Prostate gland (tissue), 2 donors: ENCODE measurements at regions not wholly inside any gene's neighbourhood (a gene's known extent, or its start where the extent isn't known, plus 50 kb on each side); places are given as distances from the start of the nearest gene placed in this dataset.

Experiments
- DNase-seq: peaks from one replicate; pipeline ENCODE4 v3.0.0-alpha.2; 2019; ENCODE audit warnings: low spot score
- H3K27ac ChIP-seq, 2 donors: fragments of 200-600 bp; sonication (generic); 2 replicates each; pipeline ENCODE4 v1.5.1; 2017 to 2019
- H3K27me3 ChIP-seq: fragments of 200-600 bp; sonication (generic); replicated peaks from 2 replicates; pipeline ENCODE4 v1.5.1; 2019; ENCODE audit not compliant: insufficient read depth
- H3K36me3 ChIP-seq, 2 donors: fragments of 200-600 bp; sonication (generic); 1 replicate in 1 of 2; 2 replicates in 1 of 2; pipeline versions ENCODE4 v1.5.1 to v1.8.1; 2017 to 2019
- H3K4me1 ChIP-seq: fragments of 200-600 bp; sonication (generic); replicated peaks from 2 replicates; pipeline ENCODE4 v1.5.1; 2019
- H3K4me3 ChIP-seq, 2 donors: fragments of 200-600 bp; sonication (generic); 2 replicates each; pipeline ENCODE4 v1.5.1; 2017 to 2019
- H3K9me3 ChIP-seq: fragments of 200-600 bp; sonication (generic); 2 replicates; pipeline ENCODE4 v1.5.1; 2017
- CTCF ChIP-seq, 4 experiments: fragments of 200-600 bp in 2 of 4; fragments of 450-650 bp in 2 of 4; sonication (generic) in 2 of 4; IDR thresholded peaks; 1 replicate in 3 of 4; 2 replicates in 1 of 4; pipeline ENCODE4 v1.5.1; 2016 to 2019; ENCODE audit warnings: antibody characterized with exemption in 4 of 4, mild to moderate bottlenecking in 2 of 4, moderate library complexity in 2 of 4
- POLR2A ChIP-seq: fragments of 450-650 bp; IDR thresholded peaks from one replicate; pipeline ENCODE4 v1.6.1; 2016; ENCODE audit warnings: antibody characterized with exemption, mild to moderate bottlenecking
- POLR2AphosphoS5 ChIP-seq: sonication (generic); formaldehyde crosslinking; IDR thresholded peaks from one replicate; pipeline ENCODE4 v1.6.1; 2017; ENCODE audit warnings: antibody characterized with exemption
- WGBS: methylation state at CpG from one replicate; pipeline ENCODE4 v1.1.5; 2018; 5-methylcytosine and 5-hydroxymethylcytosine counted together
- intact Hi-C: fragments of 100-400 bp; cut with DNase I; formaldehyde crosslinking; loops from one replicate; pipeline ENCODE4 v1.14.2; 2022

- TF ChIP-seq CTCF (IDR thresholded peaks at IDR 0.05) = no peak
- no peak for TF ChIP-seq POLR2A
- no peak for TF ChIP-seq POLR2AphosphoS5
- 40% methylated on average over 4 of the region's 4 CpGs for WGBS
- Histone ChIP-seq H3K36me3 (no peaks in the 10 kb centered on the region), H3K4me3 (no peak overlapping the region), H3K4me1 (no peaks in the 10 kb centered on the region), H3K27me3 (no peaks in the 10 kb centered on the region), H3K27ac (no peak overlapping the region), H3K9me3 (no peaks in the 10 kb centered on the region)
- no peak for DNase-seq
- intact Hi-C loops = no loop called here
Measured at GRCh38 chr18:73901566-73901965, 246.1 kb downstream of the FBXO15 start.

- Histone ChIP-seq H3K4me3 (no peak overlapping the region), H3K4me1 (no peaks in the 10 kb centered on the region), H3K9me3 (no peaks in the 10 kb centered on the region), H3K27ac (no peak overlapping the region), H3K27me3 (no peaks in the 10 kb centered on the region), H3K36me3 (no peaks in the 10 kb centered on the region)
- intact Hi-C loops = no loop called here
- 56% methylated on average over 9 of the region's 9 CpGs for WGBS
- DNase-seq = no peak
- TF ChIP-seq POLR2A = no peak
- no peak for TF ChIP-seq CTCF (IDR thresholded peaks at IDR 0.05)
Measured at GRCh38 chr18:73901151-73901550, 246.5 kb downstream of the FBXO15 start.

GRCh38 chr18:73900106-73900835 lies 247.4 kb downstream of the FBXO15 start:
- no peak overlapping the region for H3K27ac ChIP-seq
- no peak overlapping the region for H3K4me3 ChIP-seq
- no peaks in the 10 kb centered on the region for H3K4me1 ChIP-seq
- no peaks in the 10 kb centered on the region for H3K36me3 ChIP-seq
- no peak for DNase-seq
- 68% methylated on average over 7 of the region's 7 CpGs for WGBS
- no peaks in the 10 kb centered on the region for H3K9me3 ChIP-seq
- intact Hi-C loops = no loop called here
- no peaks in the 10 kb centered on the region for H3K27me3 ChIP-seq
- TF ChIP-seq POLR2A (no peak), CTCF (IDR thresholded peaks at IDR 0.05) (no peak), POLR2AphosphoS5 (no peak)

GRCh38 chr18:73897517-73897916 lies 250.1 kb downstream of the FBXO15 start:
- Histone ChIP-seq H3K9me3 (no peaks in the 10 kb centered on the region), H3K36me3 (no peaks in the 10 kb centered on the region), H3K4me1 (no peaks in the 10 kb centered on the region), H3K27ac (no peak overlapping the region), H3K4me3 (no peak overlapping the region), H3K27me3 (no peaks in the 10 kb centered on the region)
- intact Hi-C loops = no loop called here
- no peak for DNase-seq
- no peak for TF ChIP-seq CTCF (IDR thresholded peaks at IDR 0.05)
- no peak for TF ChIP-seq POLR2AphosphoS5
- no peak for TF ChIP-seq POLR2A
- WGBS = 91% methylated on average over 1 of the region's 1 CpG

GRCh38 chr18:73896685-73897084 lies 250.9 kb downstream of the FBXO15 start:
- no peak for TF ChIP-seq POLR2AphosphoS5
- intact Hi-C loops = no loop called here
- 75% methylated on average over 3 of the region's 3 CpGs for WGBS
- Histone ChIP-seq H3K4me1 (no peaks in the 10 kb centered on the region), H3K36me3 (no peaks in the 10 kb centered on the region), H3K27me3 (no peaks in the 10 kb centered on the region), H3K27ac (no peak overlapping the region), H3K4me3 (no peak overlapping the region), H3K9me3 (no peaks in the 10 kb centered on the region)
- no peak for DNase-seq
